NCI-H345 (cell line): ENCODE measurements at regions not wholly inside any gene's neighbourhood (a gene's known extent, or its start where the extent isn't known, plus 50 kb on each side); places are given as distances from the start of the nearest gene placed in this dataset.
"Not testable (repeated sequence)": the region's sequence is repeated elsewhere in the genome, so short reads cannot be mapped to it uniquely, and the experiment has no call there.

Experiments used
- DNase-seq: peaks from one replicate; lab custom pipeline; 2025; lab: John Stamatoyannopoulos, UW

- no peak for DNase-seq
Observed at GRCh38 chr3:26964836-26965235, 342.3 kb downstream of the LRRC3B start.

DNA sequence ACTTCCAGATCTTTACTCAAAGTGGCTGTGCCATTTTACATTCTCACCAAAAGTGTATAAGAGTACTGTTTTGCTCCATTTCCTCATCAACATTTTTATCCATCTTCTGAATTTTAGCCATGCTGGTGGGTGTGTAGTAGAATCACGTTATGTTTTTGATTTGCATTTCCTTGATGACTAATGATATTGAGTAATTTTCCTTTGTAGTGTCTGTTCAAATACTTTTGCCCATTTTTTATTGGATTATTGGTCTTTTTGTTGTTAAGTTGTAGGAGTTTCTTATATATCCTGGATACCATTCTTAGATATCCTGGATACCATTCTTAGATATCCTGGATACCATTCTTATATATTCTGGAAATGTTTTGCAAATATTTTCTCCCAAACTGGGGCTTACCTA, 344.9 kb downstream of the LRRC3B start:
- DNase-seq = no peak

GRCh38 chr3:26984416-26985390, 362.1 kb downstream of the LRRC3B start:
- no peak for DNase-seq

DNA sequence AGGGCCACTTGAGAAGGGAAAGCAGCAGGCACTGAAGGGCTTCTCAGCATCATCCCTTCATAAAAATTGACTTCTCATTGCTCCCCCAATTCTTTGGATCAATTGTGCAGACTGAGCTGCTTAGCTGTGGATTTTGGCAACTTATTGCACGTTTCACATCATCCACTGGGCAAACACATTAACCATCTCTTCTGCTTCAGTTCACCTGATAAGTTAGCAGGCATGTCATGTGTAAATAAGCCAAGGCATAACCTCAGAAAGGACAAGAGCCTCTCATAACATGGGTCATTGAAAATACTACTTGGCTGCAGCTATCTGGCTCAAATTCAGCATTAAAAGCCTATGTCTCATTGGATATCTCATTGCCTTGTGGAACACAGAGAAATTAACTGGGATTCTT, 366.5 kb downstream of the LRRC3B start:
- DNase-seq = peak; percentile 51

- no peak for DNase-seq
Observed at GRCh38 chr3:26997226-26997625, 372.0 kb downstream of the NEK10 start.

DNA sequence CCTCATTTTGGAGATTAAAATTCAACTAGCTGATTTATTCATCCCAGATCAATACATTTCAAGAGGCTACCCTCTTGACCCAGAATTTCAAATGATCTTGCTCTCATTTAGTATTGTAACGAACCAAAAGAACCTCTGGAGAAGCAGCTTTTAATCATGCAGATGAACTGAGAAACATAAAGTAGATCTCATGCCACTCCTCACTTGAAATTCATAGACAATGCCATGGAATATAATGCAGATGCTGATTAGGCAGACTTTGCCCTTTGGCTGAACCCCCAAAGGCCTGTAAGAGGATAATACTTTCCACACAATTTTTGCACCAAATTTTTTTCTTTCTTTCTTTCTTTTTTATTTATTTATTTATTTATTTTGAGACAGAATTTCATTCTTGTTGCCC, 358.3 kb downstream of the NEK10 start:
- DNase-seq = no peak

DNA sequence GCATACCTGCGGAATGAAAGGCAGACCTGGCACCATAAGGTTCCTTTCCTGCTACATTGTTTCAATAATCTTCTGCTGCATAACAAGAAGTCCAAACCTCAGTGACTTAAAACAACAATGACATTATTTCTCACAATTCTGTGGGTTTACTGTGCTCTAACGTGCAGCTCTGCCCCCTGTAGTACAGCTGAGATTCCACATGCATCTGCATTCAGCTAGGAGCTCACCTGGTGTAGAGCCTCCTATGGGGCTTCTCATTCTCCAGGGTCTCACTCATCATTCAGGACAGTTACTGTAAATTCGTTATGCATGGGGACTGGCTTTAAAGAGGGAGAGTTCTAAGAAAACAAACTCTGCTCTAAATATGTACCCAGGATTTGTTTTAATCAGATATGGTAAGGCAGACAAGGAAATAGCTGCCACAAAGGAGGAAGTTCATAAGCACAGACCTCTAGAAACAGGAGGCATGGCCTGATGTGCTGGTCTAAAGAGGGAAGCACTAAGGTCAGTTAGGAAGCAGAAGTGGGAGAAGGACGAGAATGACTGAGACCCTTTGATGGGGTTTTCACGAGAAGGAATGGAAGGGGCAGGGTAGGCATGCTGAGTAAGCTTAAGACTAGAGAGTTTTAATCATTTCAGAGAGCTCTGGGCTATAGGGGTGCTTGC, 347.0 kb downstream of the NEK10 start:
- DNase-seq = no peak

DNA sequence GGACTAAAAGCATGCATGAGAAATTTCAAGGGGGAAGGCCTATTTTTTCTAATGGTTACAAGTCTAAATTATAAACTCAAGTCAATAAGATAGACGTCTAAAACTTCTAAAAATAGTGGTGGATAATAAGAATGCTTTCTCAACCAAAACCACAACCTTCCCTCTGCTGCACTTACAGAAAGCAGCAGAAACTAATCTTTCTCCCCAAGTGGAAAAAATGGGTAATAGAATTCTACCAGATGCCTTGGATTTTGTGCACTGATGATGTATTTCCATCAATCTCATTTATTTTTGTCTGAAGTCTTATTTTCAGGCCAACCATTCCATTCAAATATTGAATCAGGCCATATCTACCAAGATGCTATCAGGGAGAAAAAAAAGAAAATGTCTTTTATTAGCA, 344.7 kb downstream of the NEK10 start:
- no peak for DNase-seq

DNA sequence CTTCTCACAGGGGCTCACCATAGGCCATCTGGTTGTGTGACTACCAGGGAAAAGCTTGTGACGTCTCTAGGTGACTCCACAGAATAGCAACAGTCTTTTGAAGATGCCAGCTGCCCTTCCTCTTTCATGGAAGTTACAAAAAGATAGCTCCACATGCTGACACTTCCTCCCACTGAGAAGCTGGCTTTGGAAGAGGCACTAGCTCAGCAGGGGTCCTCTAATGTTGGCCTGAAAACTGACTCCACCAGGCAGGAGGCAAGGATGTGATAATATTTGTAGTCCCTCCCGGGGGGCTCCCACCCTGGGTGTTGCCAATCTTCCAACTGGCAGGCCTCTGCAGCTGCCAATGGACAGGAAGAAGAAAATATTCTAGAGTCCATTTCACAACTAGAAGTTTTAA, 343.5 kb downstream of the NEK10 start:
- peak; percentile 5 for DNase-seq

- DNase-seq = no peak
Observed at GRCh38 chr3:27031476-27031875, 337.7 kb downstream of the NEK10 start.

GRCh38 chr3:27034255-27034654, 334.9 kb downstream of the NEK10 start:
- no peak for DNase-seq

- DNase-seq = no peak
Observed at GRCh38 chr3:27040674-27041073, 328.5 kb downstream of the NEK10 start.

GRCh38 chr3:27042541-27042940, 326.6 kb downstream of the NEK10 start:
- not testable (repeated sequence) for DNase-seq

GRCh38 chr3:27043328-27043955, 325.7 kb downstream of the NEK10 start:
- DNase-seq = no peak

DNA sequence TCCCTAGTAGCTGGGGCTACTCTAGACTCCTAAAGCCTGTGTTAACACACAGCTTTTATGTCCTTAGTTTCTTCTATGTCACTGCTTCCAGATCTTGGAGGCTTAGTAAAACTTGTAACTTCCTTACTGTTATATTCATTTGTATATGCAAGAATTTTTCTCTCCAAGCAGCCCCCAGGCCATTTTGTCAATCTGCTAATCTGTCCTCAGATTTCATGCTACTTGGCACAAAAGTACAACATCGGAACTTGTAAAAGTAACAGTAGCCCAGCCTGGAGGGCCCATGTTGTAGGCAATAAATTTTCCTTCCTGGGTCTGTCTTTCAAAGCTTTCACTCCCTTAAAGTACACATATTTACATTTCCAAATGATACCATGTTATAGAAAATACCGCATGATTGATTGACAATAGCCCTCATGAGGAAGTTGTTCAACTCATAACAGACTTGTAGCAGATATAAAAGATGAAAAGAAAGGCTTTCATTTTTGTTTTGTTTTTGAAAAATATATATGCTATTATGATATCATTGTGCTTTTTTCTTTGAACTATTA, 324.2 kb downstream of the NEK10 start:
- no peak for DNase-seq

DNA sequence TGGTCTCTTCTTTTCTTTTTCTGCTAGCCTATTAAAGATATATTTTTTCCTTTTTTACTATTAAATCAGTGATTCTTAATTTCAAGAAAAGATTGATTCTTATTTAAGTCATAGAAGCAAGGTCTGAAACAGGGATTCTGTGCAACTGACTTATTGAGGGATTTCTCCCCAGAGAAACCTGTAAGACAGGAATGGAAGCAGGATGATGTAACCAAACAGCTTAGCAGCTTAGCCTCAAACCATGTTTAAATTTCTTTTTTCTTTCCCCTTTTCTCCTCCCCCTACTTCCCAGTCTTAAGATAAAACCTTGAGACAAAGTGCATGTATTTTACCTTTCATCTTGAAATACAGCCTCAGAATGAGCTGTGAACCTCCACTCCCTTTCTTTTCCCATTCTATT, 322.8 kb downstream of the NEK10 start:
- DNase-seq = no peak

DNA sequence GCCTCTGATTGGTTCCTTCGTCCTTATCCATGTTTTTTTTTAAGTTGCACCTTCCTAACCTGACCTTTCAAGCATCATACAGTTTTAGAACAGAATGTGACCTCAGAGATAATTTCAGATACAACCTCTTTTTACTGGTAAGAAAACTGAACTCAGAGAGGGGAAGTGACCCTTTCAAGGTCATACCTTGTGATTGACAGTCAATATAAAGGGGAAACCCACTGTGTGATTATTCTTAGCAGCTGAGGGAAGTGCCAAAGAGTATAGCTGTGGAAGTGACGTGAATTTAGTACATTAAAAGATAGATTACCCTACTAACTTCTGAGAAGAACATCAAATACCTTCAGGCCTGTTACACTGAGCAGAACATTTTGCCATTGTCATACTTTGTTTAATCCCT, 319.4 kb downstream of the NEK10 start:
- no peak for DNase-seq

DNA sequence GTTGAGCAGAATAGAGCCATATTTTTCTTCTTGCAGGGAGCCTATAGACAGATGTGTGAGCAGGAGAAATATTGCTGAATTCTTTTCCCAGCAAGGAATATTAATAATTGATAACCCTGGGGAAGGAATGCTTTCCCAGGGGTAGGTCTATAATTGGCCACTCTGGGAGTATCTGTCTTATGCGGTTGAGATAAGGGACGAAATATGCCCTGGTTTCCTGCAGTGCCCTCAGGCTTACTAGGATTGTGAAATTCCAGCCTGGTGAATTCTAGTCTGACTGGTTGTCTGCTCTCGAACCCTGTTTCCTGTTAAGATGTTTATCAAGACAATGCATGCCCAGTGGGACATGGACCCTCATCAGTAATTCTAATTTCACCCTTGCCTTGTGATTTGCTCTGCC, 317.7 kb downstream of the NEK10 start:
- DNase-seq = not testable (repeated sequence)

- no peak for DNase-seq
Observed at GRCh38 chr3:27056326-27056725, 312.9 kb downstream of the NEK10 start.

GRCh38 chr3:27059489-27059888, 309.7 kb downstream of the NEK10 start:
- DNase-seq = no peak
